Ishikawa (cell line): ENCODE measurements at regions not wholly inside any gene's neighbourhood (a gene's known extent, or its start where the extent isn't known, plus 50 kb on each side); places are given as distances from the start of the nearest gene placed in this dataset.

Experiments
- CEBPB ChIP-seq: IDR thresholded peaks from 2 replicates; pipeline ENCODE4 v1.6.1; 2012
- CREB1 ChIP-seq: IDR thresholded peaks from 2 replicates; pipeline ENCODE4 v1.6.1; 2012; ENCODE audit warnings: low read depth
- EGR1 ChIP-seq: IDR thresholded peaks from 2 replicates; pipeline ENCODE4 v1.6.1; 2012
- EP300 ChIP-seq: IDR thresholded peaks from 2 replicates; pipeline ENCODE4 v1.6.1; 2012; ENCODE audit warnings: borderline replicate concordance
- NFIC ChIP-seq: IDR thresholded peaks from 2 replicates; pipeline ENCODE4 v1.6.1; 2012
- RAD21 ChIP-seq: IDR thresholded peaks from 2 replicates; pipeline ENCODE4 v1.6.1; 2012; ENCODE audit warnings: low read depth
- TAF1 ChIP-seq: IDR thresholded peaks from 2 replicates; pipeline ENCODE4 v1.6.1; 2012; ENCODE audit warnings: low read depth, mild to moderate bottlenecking
- TCF12 ChIP-seq: IDR thresholded peaks from 2 replicates; pipeline ENCODE4 v1.6.1; 2012; ENCODE audit warnings: low read depth
- TEAD4 ChIP-seq: IDR thresholded peaks from 2 replicates; pipeline ENCODE4 v1.6.1; 2012
- USF1 ChIP-seq: IDR thresholded peaks from 2 replicates; pipeline ENCODE4 v1.6.1; 2012
- YY1 ChIP-seq: IDR thresholded peaks from 2 replicates; pipeline ENCODE4 v1.6.1; 2012; ENCODE audit warnings: low read depth
- TF ChIP-seq, protein P1 (sequence below): IDR thresholded peaks from 2 replicates; pipeline ENCODE4 v1.6.1; 2012; ENCODE audit warnings: low read depth, mild to moderate bottlenecking
- TF ChIP-seq, protein P2 (sequence below): IDR thresholded peaks from 2 replicates; pipeline ENCODE4 v1.6.1; 2012

- TF ChIP-seq TAF1 (no peak), EP300 (no peak), EGR1 (no peak), RAD21 (no peak), CEBPB (no peak), TCF12 (no peak), TEAD4 (no peak; the same call in 1 of the 2 replicates), CREB1 (no peak), YY1 (no peak), USF1 (no peak), NFIC (no peak)
- TF ChIP-seq, protein P1, sequence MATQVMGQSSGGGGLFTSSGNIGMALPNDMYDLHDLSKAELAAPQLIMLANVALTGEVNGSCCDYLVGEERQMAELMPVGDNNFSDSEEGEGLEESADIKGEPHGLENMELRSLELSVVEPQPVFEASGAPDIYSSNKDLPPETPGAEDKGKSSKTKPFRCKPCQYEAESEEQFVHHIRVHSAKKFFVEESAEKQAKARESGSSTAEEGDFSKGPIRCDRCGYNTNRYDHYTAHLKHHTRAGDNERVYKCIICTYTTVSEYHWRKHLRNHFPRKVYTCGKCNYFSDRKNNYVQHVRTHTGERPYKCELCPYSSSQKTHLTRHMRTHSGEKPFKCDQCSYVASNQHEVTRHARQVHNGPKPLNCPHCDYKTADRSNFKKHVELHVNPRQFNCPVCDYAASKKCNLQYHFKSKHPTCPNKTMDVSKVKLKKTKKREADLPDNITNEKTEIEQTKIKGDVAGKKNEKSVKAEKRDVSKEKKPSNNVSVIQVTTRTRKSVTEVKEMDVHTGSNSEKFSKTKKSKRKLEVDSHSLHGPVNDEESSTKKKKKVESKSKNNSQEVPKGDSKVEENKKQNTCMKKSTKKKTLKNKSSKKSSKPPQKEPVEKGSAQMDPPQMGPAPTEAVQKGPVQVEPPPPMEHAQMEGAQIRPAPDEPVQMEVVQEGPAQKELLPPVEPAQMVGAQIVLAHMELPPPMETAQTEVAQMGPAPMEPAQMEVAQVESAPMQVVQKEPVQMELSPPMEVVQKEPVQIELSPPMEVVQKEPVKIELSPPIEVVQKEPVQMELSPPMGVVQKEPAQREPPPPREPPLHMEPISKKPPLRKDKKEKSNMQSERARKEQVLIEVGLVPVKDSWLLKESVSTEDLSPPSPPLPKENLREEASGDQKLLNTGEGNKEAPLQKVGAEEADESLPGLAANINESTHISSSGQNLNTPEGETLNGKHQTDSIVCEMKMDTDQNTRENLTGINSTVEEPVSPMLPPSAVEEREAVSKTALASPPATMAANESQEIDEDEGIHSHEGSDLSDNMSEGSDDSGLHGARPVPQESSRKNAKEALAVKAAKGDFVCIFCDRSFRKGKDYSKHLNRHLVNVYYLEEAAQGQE, result no peak
- TF ChIP-seq, protein P2, sequence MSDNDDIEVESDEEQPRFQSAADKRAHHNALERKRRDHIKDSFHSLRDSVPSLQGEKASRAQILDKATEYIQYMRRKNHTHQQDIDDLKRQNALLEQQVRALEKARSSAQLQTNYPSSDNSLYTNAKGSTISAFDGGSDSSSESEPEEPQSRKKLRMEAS, result no peak
These were observed 177.8 kb downstream of the RPS29 start for GRCh38 chr14:49408187-49408933.
